ENCODE measurements at regions not wholly inside any gene's neighbourhood (a gene's known extent, or its start where the extent isn't known, plus 50 kb on each side); places are given as distances from the start of the nearest gene placed in this dataset.

GRCh38 chr4:4762300-4762699 is 97.2 kb upstream of the MSX1 start:
- TF ChIP-seq POLR2A (IDR thresholded peaks at IDR 0.05) = no peak
- TF ChIP-seq CTCF (IDR thresholded peaks at IDR 0.05 in 8 of 11, conservative IDR thresholded peaks at IDR 0.05 in 3 of 11) = no peak
- TF ChIP-seq POLR2AphosphoS5 (IDR thresholded peaks at IDR 0.05) = no peak

Data from spleen (tissue), 7 donors.